Activated CD4-positive, alpha-beta T cell treated with anti-CD3 and anti-CD28 coated beads for 36 hours (primary cell): ENCODE measurements at regions not wholly inside any gene's neighbourhood (a gene's known extent, or its start where the extent isn't known, plus 50 kb on each side); places are given as distances from the start of the nearest gene placed in this dataset.
"Not testable (repeated sequence)": the region's sequence is repeated elsewhere in the genome, so short reads cannot be mapped to it uniquely, and the experiment has no call there.

Experiments used
- ATAC-seq: fragments of 200-7000 bp; cut with Tn5 transposase; one replicate; pipeline ENCODE4 v1.10.0; 2021; ENCODE audit warnings: mild to moderate bottlenecking, moderate library complexity
- CTCF ChIA-PET: fragments of 350-600 bp; sonication (Branson Sonifier 250); formaldehyde crosslinking; loops from one replicate; lab custom pipeline; 2021; ENCODE audit warnings: antibody characterized with exemption; lab: Charles Lee
- POLR2A ChIA-PET: fragments of 350-600 bp; sonication (Branson Sonifier 250); formaldehyde crosslinking; loops from one replicate; lab custom pipeline; 2021; ENCODE audit warnings: antibody characterized with exemption, inconsistent platforms; lab: Charles Lee
- DNase-seq: peaks from one replicate; pipeline ENCODE4 v3.0.0-alpha.2; 2020
- H3K27ac Mint-ChIP-seq: one replicate; pipeline ENCODE4 v1.8.0; 2021; ENCODE audit warnings: mixed read lengths
- H3K27me3 Mint-ChIP-seq: one replicate; pipeline ENCODE4 v1.8.0; 2021; ENCODE audit warnings: mixed read lengths
- H3K36me3 Mint-ChIP-seq: one replicate; pipeline ENCODE4 v1.8.0; 2021; ENCODE audit warnings: low read depth, mixed read lengths
- H3K4me1 Mint-ChIP-seq: one replicate; pipeline ENCODE4 v1.8.0; 2021; ENCODE audit warnings: mixed read lengths
- H3K4me3 Mint-ChIP-seq: one replicate; pipeline ENCODE4 v1.8.0; 2021; ENCODE audit warnings: mild to moderate bottlenecking, moderate library complexity, mixed read lengths
- H3K9me3 Mint-ChIP-seq: one replicate; pipeline ENCODE4 v1.8.0; 2021; ENCODE audit warnings: low read depth, mixed read lengths
- intact Hi-C, 2 experiments: fragments of 100-400 bp; cut with DNase I in 1 of 2; cut with micrococcal nuclease in 1 of 2; formaldehyde crosslinking; loops; one replicate each; pipeline versions ENCODE4 v1.14.2 to v1.15.1; 2022 to 2024; cut with DNase I, micrococcal nuclease

DNA sequence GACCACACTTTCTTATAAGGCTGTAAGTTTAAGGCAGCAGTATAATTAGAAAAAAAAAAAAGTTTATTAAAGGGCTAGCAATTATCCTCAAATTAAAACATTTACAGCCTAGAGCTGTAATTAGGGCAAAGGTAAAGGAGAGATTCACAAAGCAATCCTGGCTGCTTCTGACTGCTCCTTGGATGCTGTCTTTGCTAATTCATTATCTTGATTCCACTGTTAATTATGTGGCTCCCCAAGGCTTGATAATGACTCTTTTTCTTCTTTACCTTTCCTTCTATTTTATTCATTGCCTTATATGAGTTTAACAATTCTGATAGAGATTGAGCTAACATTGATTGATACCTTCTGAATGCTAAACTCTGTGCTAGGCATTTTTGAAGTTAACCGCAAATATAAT lies 476.5 kb downstream of the DTWD2 start:
- no peak for ATAC-seq
- H3K9me3 Mint-ChIP-seq = no peaks in the 10 kb centered on the region
- H3K4me1 Mint-ChIP-seq = no peaks in the 10 kb centered on the region
- H3K27me3 Mint-ChIP-seq = peaks cover 2% of the 10 kb centered on the region
- no peak overlapping the region for H3K27ac Mint-ChIP-seq
- ChIA-PET CTCF (no interaction called here), POLR2A (no interaction called here)
- no peaks in the 10 kb centered on the region for H3K36me3 Mint-ChIP-seq
- H3K4me3 Mint-ChIP-seq = no peak overlapping the region
- intact Hi-C loops = no loop called here
- no peak for DNase-seq

DNA sequence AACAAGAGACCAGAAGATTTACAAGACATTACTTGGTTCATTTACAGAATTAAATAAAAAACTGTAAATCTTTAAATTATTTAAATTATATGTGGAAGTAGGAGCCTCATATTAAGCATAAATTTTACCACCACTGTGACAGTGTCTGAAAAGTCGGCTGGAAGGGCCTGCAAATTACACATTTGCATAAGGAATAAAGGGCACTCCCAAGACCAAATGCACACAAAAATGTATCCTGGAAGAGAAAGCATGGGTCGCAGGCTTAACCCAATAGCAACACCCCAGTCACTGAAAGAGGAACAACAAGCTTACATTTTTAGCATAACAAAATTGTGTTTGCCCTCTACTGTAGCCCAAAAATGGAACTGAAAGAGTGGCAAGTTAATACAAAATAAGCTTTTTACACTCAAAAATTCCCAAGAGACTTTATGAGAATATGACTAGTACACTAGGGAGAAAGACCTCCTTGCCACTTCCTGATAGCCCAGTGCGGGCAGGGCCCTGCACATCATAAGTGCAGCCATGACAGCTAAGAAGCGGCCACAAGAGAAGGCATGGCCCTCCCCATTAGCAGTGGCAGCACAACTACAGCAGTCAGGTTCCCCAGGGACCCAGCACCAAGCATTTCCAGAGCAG lies 482.0 kb downstream of the DTWD2 start:
- no peak overlapping the region for H3K4me3 Mint-ChIP-seq
- DNase-seq = no peak
- no peaks in the 10 kb centered on the region for H3K36me3 Mint-ChIP-seq
- CTCF ChIA-PET = no interaction called here
- H3K27me3 Mint-ChIP-seq = peaks cover 2% of the 10 kb centered on the region
- H3K27ac Mint-ChIP-seq = no peak overlapping the region
- no peak for ATAC-seq
- peaks cover 9% of the 10 kb centered on the region for H3K9me3 Mint-ChIP-seq
- H3K4me1 Mint-ChIP-seq = no peaks in the 10 kb centered on the region
- intact Hi-C loops = no loop called here
- POLR2A ChIA-PET = no interaction called here

DNA sequence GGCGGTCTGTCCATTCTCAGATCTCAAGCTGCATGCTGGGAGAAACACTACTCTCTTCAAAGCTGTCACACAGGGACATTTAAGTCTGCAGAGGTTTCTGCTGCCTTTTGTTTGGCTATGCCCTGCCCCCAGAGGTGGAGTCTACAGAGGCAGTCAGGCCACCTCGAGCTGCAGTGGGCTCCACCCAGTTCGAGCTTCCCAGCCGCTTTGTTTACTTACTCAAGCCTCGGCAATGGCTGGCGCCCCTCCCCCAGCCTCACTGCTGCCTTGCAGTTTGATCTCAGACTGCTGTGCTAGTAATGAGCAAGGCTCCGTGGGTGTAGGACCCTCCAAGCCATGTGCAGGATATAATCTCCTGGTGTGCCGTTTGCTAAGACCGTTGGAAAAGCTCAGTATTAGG lies 486.1 kb downstream of the DTWD2 start:
- POLR2A ChIA-PET, intact Hi-C loops, H3K36me3 Mint-ChIP-seq: not testable (repeated sequence)

DNA sequence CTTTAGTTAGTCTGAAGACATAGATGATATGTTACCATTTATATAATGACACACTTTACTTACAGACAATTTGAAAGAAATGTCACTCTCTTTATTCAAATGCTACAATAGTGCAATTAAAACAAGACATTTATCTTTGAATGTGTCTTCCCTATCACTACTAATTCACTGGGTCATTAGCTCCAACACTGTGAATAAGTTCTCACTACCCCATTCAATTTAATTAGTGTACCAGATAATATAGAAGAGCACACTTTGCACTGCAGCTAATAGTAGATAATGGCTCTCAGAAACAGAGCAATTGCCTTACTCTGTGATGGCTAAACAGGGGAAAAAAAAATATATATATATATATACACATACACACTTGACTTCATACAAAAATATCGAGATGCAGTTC lies 497.0 kb downstream of the DTWD2 start:
- ChIA-PET POLR2A (no interaction called here), CTCF (no interaction called here)
- Mint-ChIP-seq H3K4me1 (no peaks in the 10 kb centered on the region), H3K4me3 (no peak overlapping the region), H3K9me3 (no peaks in the 10 kb centered on the region), H3K36me3 (no peaks in the 10 kb centered on the region), H3K27ac (no peak overlapping the region), H3K27me3 (no peaks in the 10 kb centered on the region)
- ATAC-seq (no peak), DNase-seq (no peak)
- intact Hi-C loops = no loop called here

More for the DNA sequence above, 486.1 kb downstream of the DTWD2 start:
- CTCF ChIA-PET, DNase-seq, H3K27me3 Mint-ChIP-seq, ATAC-seq, H3K27ac Mint-ChIP-seq, H3K4me1 Mint-ChIP-seq, H3K4me3 Mint-ChIP-seq: not testable (repeated sequence)
- H3K9me3 Mint-ChIP-seq = peaks cover 13% of the 10 kb centered on the region

DNA sequence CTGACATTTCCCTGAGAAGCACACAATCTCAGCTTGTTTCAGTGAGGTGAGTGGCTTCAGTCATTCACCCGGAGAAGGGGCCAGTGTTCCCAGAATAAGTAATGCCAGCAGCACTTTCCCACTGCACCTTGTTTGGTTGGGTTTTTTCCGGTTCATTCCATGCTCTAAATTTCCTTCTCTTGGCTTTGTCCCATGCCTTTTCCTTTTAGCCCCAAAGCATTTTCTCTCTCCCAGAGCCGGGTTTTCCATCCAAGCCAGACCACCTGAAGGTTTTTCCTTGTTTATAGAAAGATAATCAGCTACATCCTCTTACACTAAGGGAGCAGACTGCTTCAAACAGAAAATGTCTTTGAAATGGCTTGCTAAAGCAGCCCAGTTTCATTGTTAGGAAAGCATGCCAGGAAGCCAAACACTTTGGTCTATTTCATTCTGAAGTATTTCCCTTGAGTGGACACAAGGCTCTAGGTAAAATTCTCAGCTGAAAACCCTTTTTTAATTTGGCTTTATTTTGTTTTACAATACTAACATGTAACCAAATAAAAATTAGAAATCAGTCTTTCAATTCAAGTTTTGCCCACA lies 501.6 kb downstream of the DTWD2 start:
- DNase-seq (no peak), ATAC-seq (no peak)
- Mint-ChIP-seq H3K4me1 (no peaks in the 10 kb centered on the region), H3K4me3 (no peak overlapping the region), H3K27ac (no peak overlapping the region), H3K36me3 (no peaks in the 10 kb centered on the region), H3K9me3 (no peaks in the 10 kb centered on the region), H3K27me3 (no peaks in the 10 kb centered on the region)
- intact Hi-C loops = no loop called here
- ChIA-PET CTCF (no interaction called here), POLR2A (no interaction called here)

DNA sequence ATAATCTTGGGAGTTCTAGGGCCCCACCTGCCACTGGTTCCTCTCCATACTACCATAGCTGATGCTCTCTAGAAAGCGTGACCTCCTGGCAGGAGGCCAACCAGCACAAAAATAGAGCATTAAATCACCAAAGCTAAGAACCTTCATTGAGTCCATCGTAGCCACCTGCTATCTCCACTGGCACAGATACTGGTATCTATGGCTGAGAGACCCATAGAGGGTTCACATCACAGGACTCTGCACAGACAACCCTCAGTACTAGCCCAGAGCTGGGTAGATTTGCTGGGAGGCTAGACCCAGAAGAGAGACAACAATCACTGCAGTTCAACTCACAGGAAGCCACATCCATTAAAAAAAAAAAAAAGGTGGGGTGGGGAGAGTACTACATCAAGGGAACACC lies 509.1 kb downstream of the DTWD2 start:
- no peak for DNase-seq
- Mint-ChIP-seq H3K4me3 (no peak overlapping the region), H3K27me3 (no peaks in the 10 kb centered on the region), H3K9me3 (no peaks in the 10 kb centered on the region), H3K27ac (no peak overlapping the region), H3K4me1 (no peaks in the 10 kb centered on the region), H3K36me3 (no peaks in the 10 kb centered on the region)
- ChIA-PET CTCF (no interaction called here), POLR2A (no interaction called here)
- intact Hi-C loops = no loop called here
- no peak for ATAC-seq

DNA sequence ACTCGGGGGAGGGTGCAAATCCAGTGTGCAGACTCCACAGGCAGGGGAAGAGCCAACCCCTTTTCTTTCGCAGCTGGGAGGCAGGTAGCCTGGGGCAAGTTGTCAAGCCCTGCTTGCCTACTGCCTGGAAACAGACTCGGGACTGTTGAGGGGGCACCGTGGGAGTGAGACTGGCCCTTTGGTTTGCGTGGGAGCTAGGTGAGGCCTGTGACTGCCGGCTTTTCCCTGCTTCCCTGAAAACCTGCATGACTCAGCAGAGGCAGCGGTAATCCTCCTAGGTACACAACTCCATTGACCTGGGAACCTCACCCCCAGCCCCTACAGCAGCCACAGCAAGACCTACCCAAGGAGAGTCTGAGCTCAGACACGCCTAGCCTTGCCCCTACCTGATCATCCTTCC lies 509.5 kb downstream of the DTWD2 start:
- ATAC-seq (no peak), DNase-seq (no peak)
- intact Hi-C loops = no loop called here
- Mint-ChIP-seq H3K27me3 (no peaks in the 10 kb centered on the region), H3K4me3 (no peak overlapping the region), H3K9me3 (no peaks in the 10 kb centered on the region), H3K27ac (no peak overlapping the region), H3K4me1 (no peaks in the 10 kb centered on the region), H3K36me3 (no peaks in the 10 kb centered on the region)
- CTCF ChIA-PET = no interaction called here
- POLR2A ChIA-PET = no interaction called here

DNA sequence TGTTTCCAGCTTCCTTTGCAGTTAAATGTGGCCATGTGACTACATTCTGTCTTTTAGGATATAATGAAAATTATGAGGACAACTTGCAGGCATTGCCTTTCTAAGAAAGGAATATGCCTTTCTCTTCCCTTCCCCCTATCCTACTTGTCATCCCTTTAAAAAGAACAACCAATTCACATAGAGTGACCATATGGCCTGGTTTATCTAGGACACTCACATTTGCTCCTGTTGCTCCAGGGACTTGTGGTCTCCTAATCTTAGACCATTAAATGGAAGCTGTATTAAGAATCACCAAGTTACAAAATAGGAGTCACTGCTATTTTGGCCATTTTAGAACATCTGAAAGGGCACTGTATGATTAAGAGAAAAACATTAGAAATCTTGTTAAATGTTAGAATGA lies 520.3 kb downstream of the DTWD2 start:
- no peaks in the 10 kb centered on the region for H3K36me3 Mint-ChIP-seq
- intact Hi-C loops = no loop called here
- no peaks in the 10 kb centered on the region for H3K4me1 Mint-ChIP-seq
- H3K27ac Mint-ChIP-seq = no peak overlapping the region
- no peak overlapping the region for H3K4me3 Mint-ChIP-seq
- no peaks in the 10 kb centered on the region for H3K9me3 Mint-ChIP-seq
- ChIA-PET CTCF (no interaction called here), POLR2A (no interaction called here)
- H3K27me3 Mint-ChIP-seq = no peaks in the 10 kb centered on the region
- ATAC-seq (no peak), DNase-seq (no peak)

DNA sequence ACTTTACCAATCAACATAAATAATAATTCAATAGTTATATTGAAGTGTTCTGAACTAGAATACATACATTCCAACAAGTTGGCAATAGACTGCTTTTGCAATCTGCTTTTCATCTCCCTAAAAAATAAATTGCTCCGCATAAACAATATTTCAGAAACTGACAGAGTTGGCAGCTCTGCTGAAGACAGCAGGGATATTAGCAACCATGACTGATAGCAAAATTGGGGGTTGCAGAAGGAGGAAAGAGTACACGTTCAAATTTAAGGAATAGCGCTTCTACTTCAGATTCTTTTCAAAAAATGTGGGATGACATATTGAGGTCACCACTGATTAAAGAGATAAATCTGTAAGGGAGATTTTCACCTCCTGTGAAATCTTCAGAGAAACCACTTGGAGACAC lies 521.2 kb downstream of the DTWD2 start:
- no peak overlapping the region for H3K27ac Mint-ChIP-seq
- ChIA-PET POLR2A (no interaction called here), CTCF (no interaction called here)
- ATAC-seq (no peak), DNase-seq (no peak)
- no peaks in the 10 kb centered on the region for H3K4me1 Mint-ChIP-seq
- H3K4me3 Mint-ChIP-seq = no peak overlapping the region
- no peaks in the 10 kb centered on the region for H3K27me3 Mint-ChIP-seq
- intact Hi-C loops = no loop called here
- no peaks in the 10 kb centered on the region for H3K36me3 Mint-ChIP-seq
- no peaks in the 10 kb centered on the region for H3K9me3 Mint-ChIP-seq

DNA sequence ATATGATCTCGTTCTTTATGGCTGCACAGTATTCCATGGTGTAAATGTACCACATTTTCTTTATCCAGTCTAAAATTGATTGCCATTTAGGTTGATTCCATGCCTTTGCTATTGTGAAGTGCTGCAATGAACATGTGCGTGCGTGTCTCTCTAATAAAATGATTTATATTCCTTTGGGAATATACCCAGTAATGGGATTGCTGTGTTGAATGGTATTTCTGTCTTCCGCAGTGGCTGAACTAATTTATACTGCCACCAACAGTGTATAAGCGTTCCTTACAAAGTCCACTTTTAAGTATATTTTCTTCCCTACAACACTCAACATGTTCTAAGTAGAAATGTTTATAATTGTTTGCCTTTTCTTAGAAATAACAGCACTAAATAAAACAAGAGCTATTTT lies 521.9 kb downstream of the DTWD2 start:
- CTCF ChIA-PET = no interaction called here
- Mint-ChIP-seq H3K27me3 (no peaks in the 10 kb centered on the region), H3K9me3 (no peaks in the 10 kb centered on the region), H3K27ac (no peak overlapping the region), H3K36me3 (no peaks in the 10 kb centered on the region), H3K4me3 (no peak overlapping the region), H3K4me1 (no peaks in the 10 kb centered on the region)
- ATAC-seq (no peak), DNase-seq (no peak)
- intact Hi-C loops = no loop called here
- POLR2A ChIA-PET = no interaction called here

DNA sequence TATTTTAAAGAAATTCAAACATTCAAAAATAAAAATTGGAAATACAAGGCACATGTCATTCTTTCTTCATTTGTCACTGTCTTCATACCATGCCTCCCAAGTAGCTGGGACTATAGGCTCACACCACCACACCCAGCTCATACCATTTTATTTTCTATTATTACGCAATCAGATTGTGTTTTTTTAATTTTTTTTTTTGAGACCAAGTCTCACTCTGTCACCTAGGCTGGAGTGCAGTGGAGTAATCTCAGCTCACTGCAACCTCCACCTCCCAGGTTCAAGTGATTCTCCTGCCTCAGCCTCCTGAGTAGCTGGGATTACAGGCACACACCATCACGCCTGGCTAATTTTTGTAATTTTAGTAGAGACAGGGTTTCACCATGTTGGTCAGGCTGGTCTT lies 526.1 kb downstream of the DTWD2 start:
- H3K4me3 Mint-ChIP-seq, DNase-seq, POLR2A ChIA-PET, H3K27ac Mint-ChIP-seq, ATAC-seq, intact Hi-C loops, H3K4me1 Mint-ChIP-seq, H3K36me3 Mint-ChIP-seq, CTCF ChIA-PET, H3K9me3 Mint-ChIP-seq, H3K27me3 Mint-ChIP-seq: not testable (repeated sequence)

DNA sequence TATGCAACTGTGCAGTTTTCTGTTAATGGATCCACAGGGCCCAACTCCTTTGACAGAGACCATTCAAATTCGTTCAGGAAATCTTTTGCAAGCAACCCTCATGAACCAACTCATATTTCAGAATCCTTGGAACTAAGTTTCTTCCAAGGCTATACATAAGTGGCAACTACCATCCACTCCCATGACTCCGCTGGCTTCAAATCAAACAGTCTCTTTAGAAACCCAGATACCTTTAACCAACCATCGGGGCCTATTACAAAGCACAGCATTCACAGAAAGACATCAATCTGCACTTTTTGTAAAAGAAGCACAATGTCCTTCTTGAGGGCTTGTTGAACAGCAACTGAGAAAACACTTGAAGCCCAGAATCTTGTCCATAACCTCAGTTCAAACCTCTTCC lies 526.9 kb downstream of the DTWD2 start:
- Mint-ChIP-seq H3K4me3 (no peak overlapping the region), H3K27ac (no peak overlapping the region), H3K27me3 (no peaks in the 10 kb centered on the region), H3K4me1 (no peaks in the 10 kb centered on the region), H3K36me3 (no peaks in the 10 kb centered on the region), H3K9me3 (no peaks in the 10 kb centered on the region)
- no peak for DNase-seq
- no peak for ATAC-seq
- intact Hi-C loops = no loop called here
- CTCF ChIA-PET = no interaction called here
- POLR2A ChIA-PET = no interaction called here
